ENCODE measurements at regions not wholly inside any gene's neighbourhood (a gene's known extent, or its start where the extent isn't known, plus 50 kb on each side); places are given as distances from the start of the nearest gene placed in this dataset.

DNA sequence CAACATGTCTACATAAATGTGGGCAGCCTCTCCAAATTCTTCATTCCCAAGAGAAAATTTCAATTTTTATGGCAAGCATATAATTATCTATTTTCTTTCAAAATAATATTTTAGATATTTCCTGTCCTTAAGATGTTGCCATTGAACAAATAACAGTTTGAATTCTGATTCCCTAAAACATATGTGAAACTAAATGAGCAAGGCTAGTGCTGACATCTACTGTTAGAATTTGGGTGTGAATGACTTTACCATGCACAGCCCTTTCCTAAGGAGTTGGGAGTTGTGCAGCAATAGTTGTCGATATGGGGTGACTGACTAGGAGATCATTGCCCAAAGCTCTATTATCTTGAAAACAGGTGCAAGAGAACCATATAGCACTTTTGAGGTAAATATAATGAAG is 108.2 kb upstream of the SLC38A4 start:
- Histone ChIP-seq H3K27me3 (ENCODE audit: control insufficient read depth in 1 of 2, insufficient read depth in 2 of 2, low read length in 2 of 2) (no peaks in the 10 kb centered on the region), H3K9me3 (ENCODE audit: control insufficient read depth in 1 of 2, insufficient read depth in 1 of 2, low read length in 2 of 2) (no peaks in the 10 kb centered on the region), H3K4me3 (ENCODE audit: low read length) (no peak overlapping the region), H3K4me1 (ENCODE audit: insufficient read depth, low read length) (no peaks in the 10 kb centered on the region), H3K36me3 (ENCODE audit: insufficient read depth, low read length) (no peaks in the 10 kb centered on the region), H3K27ac (ENCODE audit: low read depth in 1 of 2, low read length in 2 of 2) (no peak overlapping the region)
- POLR2A ChIA-PET: no interaction called here
- Mint-ChIP-seq H3K36me3 (ENCODE audit: low read depth) (no peaks in the 10 kb centered on the region), H3K9me3 (no peaks in the 10 kb centered on the region), H3K27ac (no peak overlapping the region), H3K27me3 (peaks cover 19% of the 10 kb centered on the region), H3K4me1 (ENCODE audit: low read depth) (no peaks in the 10 kb centered on the region), H3K4me3 (no peak overlapping the region)
- intact Hi-C loops (cut with DNase I, micrococcal nuclease): loop anchor here (2.0 to 10.0 kb wide), 2 partner anchors 591 to 809 kb away; no protein-coding TSS in a partner anchor
- CTCF ChIA-PET: no interaction called here
- peak in 3 of 14 experiments; percentile 23 to 37 (median 34) for DNase-seq
- ATAC-seq (ENCODE audit: poor library complexity): no peak
- TF ChIP-seq, protein P1, sequence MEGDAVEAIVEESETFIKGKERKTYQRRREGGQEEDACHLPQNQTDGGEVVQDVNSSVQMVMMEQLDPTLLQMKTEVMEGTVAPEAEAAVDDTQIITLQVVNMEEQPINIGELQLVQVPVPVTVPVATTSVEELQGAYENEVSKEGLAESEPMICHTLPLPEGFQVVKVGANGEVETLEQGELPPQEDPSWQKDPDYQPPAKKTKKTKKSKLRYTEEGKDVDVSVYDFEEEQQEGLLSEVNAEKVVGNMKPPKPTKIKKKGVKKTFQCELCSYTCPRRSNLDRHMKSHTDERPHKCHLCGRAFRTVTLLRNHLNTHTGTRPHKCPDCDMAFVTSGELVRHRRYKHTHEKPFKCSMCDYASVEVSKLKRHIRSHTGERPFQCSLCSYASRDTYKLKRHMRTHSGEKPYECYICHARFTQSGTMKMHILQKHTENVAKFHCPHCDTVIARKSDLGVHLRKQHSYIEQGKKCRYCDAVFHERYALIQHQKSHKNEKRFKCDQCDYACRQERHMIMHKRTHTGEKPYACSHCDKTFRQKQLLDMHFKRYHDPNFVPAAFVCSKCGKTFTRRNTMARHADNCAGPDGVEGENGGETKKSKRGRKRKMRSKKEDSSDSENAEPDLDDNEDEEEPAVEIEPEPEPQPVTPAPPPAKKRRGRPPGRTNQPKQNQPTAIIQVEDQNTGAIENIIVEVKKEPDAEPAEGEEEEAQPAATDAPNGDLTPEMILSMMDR (IDR thresholded peaks at IDR 0.05): no peak

DNA sequence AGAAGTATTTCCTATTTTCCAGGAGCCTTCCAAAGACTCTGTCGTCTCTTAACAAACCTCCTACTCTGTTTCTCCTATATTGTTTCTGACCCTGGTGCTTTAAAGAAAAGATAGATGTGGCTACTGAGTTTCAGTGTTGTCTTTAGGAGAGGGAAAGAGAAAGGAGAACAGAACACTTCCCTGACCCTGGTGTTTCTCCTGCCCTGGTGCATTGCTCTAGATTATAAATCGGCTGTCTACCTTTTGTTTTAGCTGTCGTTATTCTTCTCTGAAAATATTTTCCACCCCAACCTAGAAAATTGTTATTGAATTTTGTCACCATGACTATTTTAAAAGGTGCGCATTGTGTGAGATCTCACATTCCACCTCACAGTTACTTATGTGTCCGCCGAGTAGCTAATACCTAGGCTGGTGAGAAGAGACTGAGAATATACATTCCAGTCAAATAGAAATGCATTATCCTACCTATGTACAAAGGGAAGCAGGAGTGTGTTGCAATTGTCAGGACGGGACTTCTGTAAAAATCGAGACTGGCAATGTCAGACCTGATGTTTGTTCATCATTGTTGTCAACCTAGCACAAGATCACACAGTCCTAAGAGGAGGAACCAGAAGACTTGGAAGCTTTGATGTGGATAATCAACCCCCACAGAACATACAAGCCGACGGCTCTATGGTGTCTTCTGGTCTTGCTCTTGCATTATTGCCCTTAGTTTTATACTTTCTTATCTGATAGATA is 108.7 kb upstream of the SLC38A4 start:
- ChIA-PET CTCF (no interaction called here), POLR2A (no interaction called here)
- peaks cover 19% of the 10 kb centered on the region for H3K27me3 Mint-ChIP-seq
- no peak overlapping the region for H3K4me3 ChIP-seq (ENCODE audit: low read length)
- intact Hi-C loops (cut with DNase I, micrococcal nuclease): loop anchor here in 1 of 2 experiments (10.0 kb wide), 1 partner anchor 810 kb away; no protein-coding TSS in a partner anchor
- no peaks in the 10 kb centered on the region for H3K36me3 Mint-ChIP-seq (ENCODE audit: low read depth)
- TF ChIP-seq, protein P1 (IDR thresholded peaks at IDR 0.05): no peak
- no peaks in the 10 kb centered on the region for H3K4me1 ChIP-seq (ENCODE audit: insufficient read depth, low read length)
- H3K4me1 Mint-ChIP-seq (ENCODE audit: low read depth): no peaks in the 10 kb centered on the region
- no peaks in the 10 kb centered on the region for H3K36me3 ChIP-seq (ENCODE audit: insufficient read depth, low read length)
- H3K4me3 Mint-ChIP-seq: no peak overlapping the region
- no peak overlapping the region for H3K27ac ChIP-seq (ENCODE audit: low read depth in 1 of 2, low read length in 2 of 2)
- H3K27me3 ChIP-seq (ENCODE audit: control insufficient read depth in 1 of 2, insufficient read depth in 2 of 2, low read length in 2 of 2): no peaks in the 10 kb centered on the region
- no peaks in the 10 kb centered on the region for H3K9me3 Mint-ChIP-seq
- no peak overlapping the region for H3K27ac Mint-ChIP-seq
- no peak for DNase-seq
- ATAC-seq (ENCODE audit: poor library complexity): no peak
- no peaks in the 10 kb centered on the region for H3K9me3 ChIP-seq (ENCODE audit: control insufficient read depth in 1 of 2, insufficient read depth in 1 of 2, low read length in 2 of 2)

DNA sequence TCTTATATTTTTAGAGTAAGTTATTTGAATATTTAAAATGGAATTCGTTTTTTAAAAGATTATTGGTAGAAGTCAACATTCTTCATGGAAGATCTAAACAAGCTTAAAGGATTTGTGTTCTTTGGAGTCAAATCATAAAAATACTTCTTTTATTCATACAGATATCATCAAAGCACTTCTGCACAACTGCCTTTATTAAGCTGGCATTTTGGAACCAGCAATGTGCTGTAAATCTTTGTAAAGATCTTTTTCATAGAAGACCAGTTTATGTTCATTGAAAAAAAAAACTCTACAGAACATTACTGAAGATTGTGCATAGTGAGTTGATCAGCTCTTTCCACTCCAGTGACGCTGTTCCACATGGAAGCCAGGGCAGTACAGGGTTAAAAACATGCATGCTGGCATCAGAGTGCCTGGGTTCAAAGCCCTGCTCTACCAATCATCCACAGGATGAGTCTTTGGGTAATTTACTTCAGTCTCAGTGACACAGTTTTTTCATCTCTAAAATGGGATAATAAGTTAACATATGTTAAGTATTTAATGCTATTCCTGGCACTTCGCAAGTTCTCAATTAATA is 109.6 kb upstream of the SLC38A4 start:
- no peaks in the 10 kb centered on the region for H3K27me3 ChIP-seq (ENCODE audit: control insufficient read depth in 1 of 2, insufficient read depth in 2 of 2, low read length in 2 of 2)
- H3K27ac Mint-ChIP-seq: no peak overlapping the region
- CTCF ChIA-PET: interaction anchor here (0.6 to 1.4 kb wide), 2 partner anchors 10 to 449 kb away, joined by 3 to 4 read pairs; no protein-coding TSS in a partner anchor
- no peaks in the 10 kb centered on the region for H3K4me1 ChIP-seq (ENCODE audit: insufficient read depth, low read length)
- intact Hi-C loops (cut with DNase I, micrococcal nuclease): loop anchor here in 1 of 2 experiments (10.0 kb wide), 1 partner anchor 811 kb away; no protein-coding TSS in a partner anchor
- no peaks in the 10 kb centered on the region for H3K4me1 Mint-ChIP-seq (ENCODE audit: low read depth)
- H3K27me3 Mint-ChIP-seq: peaks cover 11% of the 10 kb centered on the region
- POLR2A ChIA-PET: no interaction called here
- H3K27ac ChIP-seq (ENCODE audit: low read depth in 1 of 2, low read length in 2 of 2): no peak overlapping the region
- TF ChIP-seq, protein P1 (IDR thresholded peaks at IDR 0.05): no peak
- no peaks in the 10 kb centered on the region for H3K9me3 ChIP-seq (ENCODE audit: control insufficient read depth in 1 of 2, insufficient read depth in 1 of 2, low read length in 2 of 2)
- H3K36me3 Mint-ChIP-seq (ENCODE audit: low read depth): no peaks in the 10 kb centered on the region
- no peaks in the 10 kb centered on the region for H3K36me3 ChIP-seq (ENCODE audit: insufficient read depth, low read length)
- ATAC-seq (ENCODE audit: poor library complexity) (no peak), DNase-seq (no peak)
- no peak overlapping the region for H3K4me3 ChIP-seq (ENCODE audit: low read length)
- H3K4me3 Mint-ChIP-seq: no peak overlapping the region
- H3K9me3 Mint-ChIP-seq: no peaks in the 10 kb centered on the region

All from CD4-positive, alpha-beta T cell (primary cell).